ENCODE measurements at regions not wholly inside any gene's neighbourhood (a gene's known extent, or its start where the extent isn't known, plus 50 kb on each side); places are given as distances from the start of the nearest gene placed in this dataset.
"Not testable (repeated sequence)": the region's sequence is repeated elsewhere in the genome, so short reads cannot be mapped to it uniquely, and the experiment has no call there.

DNA sequence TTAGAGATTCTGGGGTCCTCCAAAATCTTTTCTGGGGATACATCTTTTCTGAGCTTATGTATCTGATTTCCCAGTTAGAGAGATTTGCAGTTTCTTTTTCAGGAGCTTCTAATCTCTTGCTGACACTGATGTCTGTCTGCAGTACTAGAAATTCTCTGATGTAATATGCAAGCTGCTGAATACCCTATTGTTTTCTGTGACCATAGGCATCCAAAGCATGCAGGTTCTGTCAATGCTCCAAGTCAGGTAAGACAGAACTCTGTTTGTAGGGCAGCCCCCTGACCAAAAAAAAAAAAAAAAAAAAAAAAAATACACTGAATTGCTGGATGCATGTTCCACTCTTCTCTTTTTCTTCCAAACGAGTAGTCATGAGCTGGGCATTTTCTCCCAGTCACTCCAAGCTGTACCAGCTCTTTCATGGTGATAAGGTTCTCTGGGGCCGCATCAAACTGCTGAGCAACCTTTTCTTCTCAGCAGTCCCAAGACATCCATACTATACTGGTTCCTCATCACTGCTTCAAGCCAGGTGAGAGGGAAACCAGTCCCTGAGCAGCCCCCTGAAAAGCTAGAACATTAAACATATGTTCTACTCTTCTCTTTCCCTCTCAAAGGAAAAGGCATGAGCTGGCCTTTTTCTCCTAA, 354.9 kb upstream of the ANKRD20A1 start:
- H3K9me3 ChIP-seq; ATAC-seq; DNase-seq; intact Hi-C loops (cut with DNase I); H3K4me1 ChIP-seq; H3K36me3 ChIP-seq; H3K27ac ChIP-seq; H3K27me3 ChIP-seq; H3K4me3 ChIP-seq: not testable (repeated sequence)
- WGBS, 2 donors: no CpG with 5 or more reads among the region's 2 CpGs

DNA sequence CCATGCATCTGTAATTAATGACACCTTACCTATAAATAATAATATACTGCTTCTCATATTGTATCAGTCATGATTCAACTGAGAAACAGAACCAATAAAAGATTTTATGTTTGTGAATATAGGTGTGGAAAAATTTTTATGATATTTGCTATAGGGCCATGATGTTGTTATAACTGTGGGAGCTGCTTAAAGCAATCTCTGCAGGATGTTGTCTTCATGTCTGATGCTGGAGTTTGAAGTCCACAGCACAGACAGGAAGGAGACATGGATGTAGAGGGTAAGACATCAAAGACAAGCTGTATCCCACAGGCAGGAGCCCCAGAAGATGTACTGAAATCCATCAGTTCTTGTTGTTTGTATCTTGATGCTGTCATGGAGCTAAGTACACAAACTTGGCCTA, 366.7 kb upstream of the ANKRD20A1 start:
- H3K36me3 ChIP-seq; intact Hi-C loops (cut with DNase I); DNase-seq; H3K9me3 ChIP-seq; H3K27me3 ChIP-seq; H3K4me1 ChIP-seq; H3K27ac ChIP-seq; H3K4me3 ChIP-seq; ATAC-seq: not testable (repeated sequence)

GRCh38 chr9:67477465-67477864, 381.3 kb upstream of the ANKRD20A1 start:
- WGBS, 2 donors: 60 to 67% methylated on average over 1 of the region's 4 CpGs

DNA sequence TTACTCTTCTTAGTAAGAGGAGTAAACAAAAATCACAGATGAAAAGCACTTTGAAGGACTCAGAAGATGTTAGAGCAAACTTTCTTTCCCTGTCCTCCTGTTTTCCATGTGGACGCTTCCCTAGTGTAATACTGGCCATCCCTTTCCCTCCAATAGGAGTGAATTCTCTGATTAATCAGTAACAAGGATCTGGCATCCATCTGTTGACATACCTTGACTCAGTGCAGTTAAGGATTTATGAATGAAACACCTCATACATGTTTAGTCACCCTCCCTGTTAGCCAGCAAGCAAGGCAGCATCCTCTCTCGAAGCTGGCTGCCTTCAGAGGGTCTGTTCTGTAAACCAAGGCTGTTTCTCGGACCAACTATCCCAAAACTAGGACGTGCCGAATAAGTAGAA, 388.0 kb upstream of the ANKRD20A1 start:
- H3K9me3 ChIP-seq; H3K36me3 ChIP-seq; H3K27me3 ChIP-seq; ATAC-seq; H3K4me3 ChIP-seq; H3K4me1 ChIP-seq; H3K27ac ChIP-seq; DNase-seq; intact Hi-C loops (cut with DNase I): not testable (repeated sequence)
- no CpG with 5 or more reads among the region's 5 CpGs for WGBS, 2 donors

More at GRCh38 chr9:67477465-67477864, 381.3 kb upstream of the ANKRD20A1 start:
- H3K27me3 ChIP-seq; DNase-seq; intact Hi-C loops (cut with DNase I); H3K9me3 ChIP-seq; H3K4me3 ChIP-seq; H3K27ac ChIP-seq; H3K4me1 ChIP-seq; H3K36me3 ChIP-seq; ATAC-seq: not testable (repeated sequence)

DNA sequence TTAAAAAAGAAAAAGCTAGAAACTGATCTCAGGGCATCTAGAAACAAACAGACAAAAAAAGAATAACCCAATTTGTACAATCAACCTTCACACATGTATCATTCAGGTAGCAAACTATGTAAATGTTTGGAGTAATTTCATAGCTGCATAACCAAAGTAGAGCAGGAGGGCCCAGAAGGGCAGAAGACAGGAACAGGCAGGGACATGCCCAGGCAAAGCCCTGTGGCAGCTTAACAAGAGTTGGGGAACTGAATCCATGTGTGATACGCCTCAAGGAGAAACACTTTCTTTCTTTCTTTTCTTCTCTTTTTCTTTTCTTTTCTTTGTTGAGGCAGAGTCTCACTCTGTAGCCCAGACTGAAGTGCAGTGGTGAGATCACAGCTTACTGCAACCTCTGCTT, 390.4 kb upstream of the ANKRD20A1 start:
- H3K9me3 ChIP-seq; H3K4me1 ChIP-seq; H3K36me3 ChIP-seq; H3K4me3 ChIP-seq; intact Hi-C loops (cut with DNase I); H3K27me3 ChIP-seq; ATAC-seq; H3K27ac ChIP-seq; DNase-seq: not testable (repeated sequence)
- no CpG with 5 or more reads among the region's 1 CpG for WGBS, 2 donors

GRCh38 chr9:67461796-67462757, 396.7 kb upstream of the ANKRD20A1 start:
- H3K4me3 ChIP-seq; H3K4me1 ChIP-seq; DNase-seq; H3K27ac ChIP-seq; intact Hi-C loops (cut with DNase I); ATAC-seq; H3K36me3 ChIP-seq; H3K9me3 ChIP-seq; H3K27me3 ChIP-seq: not testable (repeated sequence)
- no CpG with 5 or more reads among the region's 25 CpGs for WGBS, 2 donors

- H3K36me3 ChIP-seq; ATAC-seq; H3K9me3 ChIP-seq; H3K4me1 ChIP-seq; intact Hi-C loops (cut with DNase I); DNase-seq; H3K27ac ChIP-seq; H3K27me3 ChIP-seq; H3K4me3 ChIP-seq: not testable (repeated sequence)
- no CpG with 5 or more reads among the region's 3 CpGs for WGBS, 2 donors
Measured at GRCh38 chr9:67452941-67453340, 405.8 kb upstream of the ANKRD20A1 start.

GRCh38 chr9:67442313-67442712, 416.4 kb upstream of the ANKRD20A1 start:
- intact Hi-C loops (cut with DNase I); H3K4me1 ChIP-seq; ATAC-seq; H3K36me3 ChIP-seq; H3K27me3 ChIP-seq; H3K27ac ChIP-seq; H3K9me3 ChIP-seq; DNase-seq; H3K4me3 ChIP-seq: not testable (repeated sequence)
- no CpG with 5 or more reads among the region's 3 CpGs for WGBS, 2 donors

DNA sequence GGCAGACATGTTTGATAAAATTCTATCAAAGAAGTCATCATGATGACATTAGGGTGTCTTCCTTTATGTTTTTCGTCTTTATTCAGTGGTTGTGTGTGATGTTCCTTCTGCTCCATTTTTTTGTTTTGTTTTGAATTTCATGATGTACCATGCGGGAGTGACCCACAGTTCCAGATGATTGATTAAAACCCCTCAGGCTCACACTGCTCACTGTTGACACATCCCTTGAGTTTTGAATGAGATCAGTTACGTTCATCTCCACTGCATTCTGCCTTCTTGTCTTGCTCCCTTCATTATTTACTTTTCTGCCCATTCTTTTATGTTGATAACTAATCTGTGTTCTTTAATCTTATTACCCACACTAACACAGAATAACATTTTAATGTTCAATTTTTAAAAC, 421.7 kb upstream of the ANKRD20A1 start:
- H3K27ac ChIP-seq; DNase-seq; H3K4me3 ChIP-seq; ATAC-seq; intact Hi-C loops (cut with DNase I); H3K4me1 ChIP-seq; H3K9me3 ChIP-seq; H3K27me3 ChIP-seq; H3K36me3 ChIP-seq: not testable (repeated sequence)
- 100% methylated on average over 1 of the region's 3 CpGs; no CpG with 5 or more reads in 1 of the 2 donors for whole genome bisulfite sequencing, 2 donors

GRCh38 chr9:67424881-67425280, 432.5 kb upstream of the SPATA31A3 start:
- no CpG with 5 or more reads among the region's 4 CpGs for WGBS, 2 donors
- H3K4me3 ChIP-seq; H3K36me3 ChIP-seq; ATAC-seq; H3K9me3 ChIP-seq; DNase-seq; H3K27ac ChIP-seq; H3K4me1 ChIP-seq; H3K27me3 ChIP-seq; intact Hi-C loops (cut with DNase I): not testable (repeated sequence)

DNA sequence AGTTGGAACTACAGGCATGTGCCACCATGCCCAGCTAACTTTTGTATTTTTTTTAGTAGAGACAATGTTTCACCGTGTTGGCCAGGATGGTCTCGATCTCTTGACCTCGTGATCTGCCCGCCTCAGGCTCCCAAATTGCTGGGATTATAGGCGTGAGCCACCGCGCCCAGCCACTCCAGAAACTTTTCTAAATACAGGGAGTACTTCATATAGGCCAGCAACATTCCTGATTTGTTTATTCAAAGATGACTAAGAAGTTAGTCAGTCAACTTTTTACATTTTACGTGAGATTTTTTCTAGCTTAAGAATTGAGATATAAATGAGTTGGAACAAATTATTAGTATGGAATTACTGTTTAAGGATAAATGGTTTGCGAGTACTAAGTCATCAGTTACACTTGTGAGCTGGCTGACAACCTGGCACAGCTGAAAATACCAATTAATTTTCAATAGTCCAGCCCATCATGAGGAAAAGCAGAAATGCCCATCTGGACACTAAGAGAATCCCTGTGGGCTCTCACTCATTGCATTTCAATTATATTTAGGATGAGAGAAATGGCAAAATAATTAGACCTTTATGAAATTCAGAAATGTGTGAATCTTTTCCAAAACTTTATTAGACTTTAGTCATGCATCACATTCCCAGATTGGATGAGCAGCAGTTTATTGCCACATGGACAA, 430.8 kb upstream of the SPATA31A3 start:
- H3K4me1 ChIP-seq; intact Hi-C loops (cut with DNase I); ATAC-seq; H3K27ac ChIP-seq; H3K9me3 ChIP-seq; H3K4me3 ChIP-seq; DNase-seq; H3K27me3 ChIP-seq; H3K36me3 ChIP-seq: not testable (repeated sequence)
- WGBS, 2 donors: 83 to 88% methylated on average over 1 of the region's 9 CpGs
